GM21576 (cell line): ENCODE measurements at regions not wholly inside any gene's neighbourhood (a gene's known extent, or its start where the extent isn't known, plus 50 kb on each side); places are given as distances from the start of the nearest gene placed in this dataset.

ENCODE experiments used
- ATAC-seq: cut with Tn5 transposase; IDR thresholded peaks from one replicate; pipeline ENCODE4 v1.9.1; 2021; ENCODE audit warnings: mild to moderate bottlenecking, moderate library complexity; ENCODE audit not compliant: unreplicated experiment

GRCh38 chr1:80059940-80060339, 1053.4 kb upstream of the ADGRL4 start:
- ATAC-seq, result no peak

- ATAC-seq, result no peak
Measured at GRCh38 chr1:80056179-80056578, 1049.6 kb upstream of the ADGRL4 start.

- ATAC-seq, result no peak
Measured at GRCh38 chr1:80054129-80054528, 1047.6 kb upstream of the ADGRL4 start.

- no peak for ATAC-seq
Measured at GRCh38 chr1:80053613-80054012, 1047.1 kb upstream of the ADGRL4 start.

GRCh38 chr1:80050523-80050922, 1044.0 kb upstream of the ADGRL4 start:
- ATAC-seq, result no peak

- ATAC-seq, result no peak
Measured at GRCh38 chr1:80050085-80050484, 1043.6 kb upstream of the ADGRL4 start.

GRCh38 chr1:80048716-80049115, 1042.2 kb upstream of the ADGRL4 start:
- ATAC-seq, result no peak

GRCh38 chr1:80047791-80048190, 1041.3 kb upstream of the ADGRL4 start:
- ATAC-seq, result no peak

GRCh38 chr1:80044662-80045061, 1038.1 kb upstream of the ADGRL4 start:
- no peak for ATAC-seq

GRCh38 chr1:80036690-80037432, 1030.3 kb upstream of the ADGRL4 start:
- ATAC-seq, result no peak

GRCh38 chr1:80023358-80023757, 1016.8 kb upstream of the ADGRL4 start:
- ATAC-seq, result no peak

- no peak for ATAC-seq
Measured at GRCh38 chr1:80021891-80022290, 1015.4 kb upstream of the ADGRL4 start.

GRCh38 chr1:80018348-80018747, 1011.8 kb upstream of the ADGRL4 start:
- ATAC-seq, result no peak

- no peak for ATAC-seq
Measured at GRCh38 chr1:80008934-80009333, 1002.4 kb upstream of the ADGRL4 start.

- no peak for ATAC-seq
Measured at GRCh38 chr1:80003250-80003649, 996.7 kb upstream of the ADGRL4 start.

GRCh38 chr1:79988401-79988800, 981.9 kb upstream of the ADGRL4 start:
- ATAC-seq, result no peak

GRCh38 chr1:79982211-79982610, 975.7 kb upstream of the ADGRL4 start:
- ATAC-seq, result no peak

- ATAC-seq, result no peak
Measured at GRCh38 chr1:79981481-79981880, 975.0 kb upstream of the ADGRL4 start.

- ATAC-seq, result no peak
Measured at GRCh38 chr1:79979346-79979745, 972.8 kb upstream of the ADGRL4 start.

- no peak for ATAC-seq
Measured at GRCh38 chr1:79976287-79976686, 969.8 kb upstream of the ADGRL4 start.

GRCh38 chr1:79974659-79975058, 968.1 kb upstream of the ADGRL4 start:
- no peak for ATAC-seq

- ATAC-seq, result no peak
Measured at GRCh38 chr1:79969886-79970285, 963.4 kb upstream of the ADGRL4 start.

GRCh38 chr1:79966438-79966837, 959.9 kb upstream of the ADGRL4 start:
- ATAC-seq, result no peak
